SK-N-SH treated with all-trans-retinoic acid at 6 μM for 48 hours (cell line): ENCODE measurements at regions not wholly inside any gene's neighbourhood (a gene's known extent, or its start where the extent isn't known, plus 50 kb on each side); places are given as distances from the start of the nearest gene placed in this dataset.

Experiments used
- ESRRG ChIP-seq: fragments of 250-450 bp; sonication (Bioruptor Pico); IDR thresholded peaks from 2 replicates; pipeline ENCODE4 v1.6.1; 2021; ENCODE audit warnings: mild to moderate bottlenecking
- GLIS3 ChIP-seq: fragments of 250-450 bp; sonication (Bioruptor Pico); IDR thresholded peaks from 2 replicates; pipeline ENCODE4 v1.5.0; 2020; ENCODE audit warnings: mild to moderate bottlenecking, moderate library complexity
- PPARA ChIP-seq: fragments of 250-450 bp; sonication (Bioruptor Pico); IDR thresholded peaks from 2 replicates; pipeline ENCODE4 v1.5.0; 2020; ENCODE audit warnings: mild to moderate bottlenecking, borderline replicate concordance
- ZC3H10 ChIP-seq: fragments of 250-450 bp; sonication (Bioruptor Pico); IDR thresholded peaks from 2 replicates; pipeline ENCODE4 v1.5.1; 2021; ENCODE audit warnings: mild to moderate bottlenecking, moderate library complexity
- ZFP3 ChIP-seq: fragments of 250-450 bp; sonication (Bioruptor Pico); IDR thresholded peaks from 2 replicates; pipeline ENCODE4 v1.5.0; 2020; ENCODE audit warnings: mild to moderate bottlenecking, moderate library complexity
- ZNF565 ChIP-seq: fragments of 450-650 bp; formaldehyde crosslinking; conservative IDR thresholded peaks from 2 replicates; pipeline ENCODE4 v1.5.0; 2020; ENCODE audit warnings: low read depth, mild to moderate bottlenecking, moderate library complexity
- ZNF70 ChIP-seq: fragments of 450-650 bp; formaldehyde crosslinking; IDR thresholded peaks from 2 replicates; pipeline ENCODE4 v1.5.0; 2020; ENCODE audit warnings: mild to moderate bottlenecking, moderate library complexity
- ZNF8 ChIP-seq: fragments of 450-650 bp; formaldehyde crosslinking; IDR thresholded peaks from 2 replicates; pipeline ENCODE4 v1.5.0; 2020; ENCODE audit warnings: mild to moderate bottlenecking, moderate library complexity
- TF ChIP-seq, protein P1 (sequence below): fragments of 250-450 bp; sonication (Bioruptor Pico); IDR thresholded peaks from 2 replicates; pipeline ENCODE4 v1.5.0; 2020; ENCODE audit warnings: mild to moderate bottlenecking, moderate library complexity
- TF ChIP-seq, protein P2 (sequence below): fragments of 250-450 bp; sonication (Bioruptor Pico); IDR thresholded peaks from 2 replicates; pipeline ENCODE4 v1.8.0; 2020; ENCODE audit warnings: mild to moderate bottlenecking, moderate library complexity, borderline replicate concordance
- TF ChIP-seq, protein P3 (sequence below): fragments of 250-450 bp; sonication (Bioruptor Pico); IDR thresholded peaks from 2 replicates; pipeline ENCODE4 v1.5.1; 2021; ENCODE audit warnings: mild to moderate bottlenecking, moderate library complexity

DNA sequence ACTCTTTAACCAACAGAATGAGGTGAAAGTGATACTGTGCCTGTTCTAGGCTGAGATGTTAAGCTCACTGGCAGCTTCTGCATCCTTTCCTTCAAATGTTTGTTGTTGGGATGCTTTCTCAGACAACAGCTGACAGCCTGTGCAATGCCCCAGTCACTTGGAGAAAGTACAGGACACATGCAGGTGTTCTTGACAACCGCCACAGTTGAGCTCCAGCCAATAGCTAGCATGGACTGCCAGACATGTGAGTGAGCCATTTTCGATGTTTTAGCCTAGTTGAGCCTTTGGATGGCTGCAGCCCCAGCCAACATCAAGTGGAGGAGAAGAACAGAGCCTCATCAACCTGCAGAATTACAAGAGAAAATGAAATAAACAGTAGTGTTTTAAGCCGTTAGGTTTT is 94.1 kb upstream of the PPP3CA start:
- no peak for TF ChIP-seq ZNF565
- TF ChIP-seq, protein P1, sequence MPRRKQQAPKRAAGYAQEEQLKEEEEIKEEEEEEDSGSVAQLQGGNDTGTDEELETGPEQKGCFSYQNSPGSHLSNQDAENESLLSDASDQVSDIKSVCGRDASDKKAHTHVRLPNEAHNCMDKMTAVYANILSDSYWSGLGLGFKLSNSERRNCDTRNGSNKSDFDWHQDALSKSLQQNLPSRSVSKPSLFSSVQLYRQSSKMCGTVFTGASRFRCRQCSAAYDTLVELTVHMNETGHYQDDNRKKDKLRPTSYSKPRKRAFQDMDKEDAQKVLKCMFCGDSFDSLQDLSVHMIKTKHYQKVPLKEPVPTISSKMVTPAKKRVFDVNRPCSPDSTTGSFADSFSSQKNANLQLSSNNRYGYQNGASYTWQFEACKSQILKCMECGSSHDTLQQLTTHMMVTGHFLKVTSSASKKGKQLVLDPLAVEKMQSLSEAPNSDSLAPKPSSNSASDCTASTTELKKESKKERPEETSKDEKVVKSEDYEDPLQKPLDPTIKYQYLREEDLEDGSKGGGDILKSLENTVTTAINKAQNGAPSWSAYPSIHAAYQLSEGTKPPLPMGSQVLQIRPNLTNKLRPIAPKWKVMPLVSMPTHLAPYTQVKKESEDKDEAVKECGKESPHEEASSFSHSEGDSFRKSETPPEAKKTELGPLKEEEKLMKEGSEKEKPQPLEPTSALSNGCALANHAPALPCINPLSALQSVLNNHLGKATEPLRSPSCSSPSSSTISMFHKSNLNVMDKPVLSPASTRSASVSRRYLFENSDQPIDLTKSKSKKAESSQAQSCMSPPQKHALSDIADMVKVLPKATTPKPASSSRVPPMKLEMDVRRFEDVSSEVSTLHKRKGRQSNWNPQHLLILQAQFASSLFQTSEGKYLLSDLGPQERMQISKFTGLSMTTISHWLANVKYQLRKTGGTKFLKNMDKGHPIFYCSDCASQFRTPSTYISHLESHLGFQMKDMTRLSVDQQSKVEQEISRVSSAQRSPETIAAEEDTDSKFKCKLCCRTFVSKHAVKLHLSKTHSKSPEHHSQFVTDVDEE (CRISPR knock-in tag): no peak
- TF ChIP-seq, protein P2, sequence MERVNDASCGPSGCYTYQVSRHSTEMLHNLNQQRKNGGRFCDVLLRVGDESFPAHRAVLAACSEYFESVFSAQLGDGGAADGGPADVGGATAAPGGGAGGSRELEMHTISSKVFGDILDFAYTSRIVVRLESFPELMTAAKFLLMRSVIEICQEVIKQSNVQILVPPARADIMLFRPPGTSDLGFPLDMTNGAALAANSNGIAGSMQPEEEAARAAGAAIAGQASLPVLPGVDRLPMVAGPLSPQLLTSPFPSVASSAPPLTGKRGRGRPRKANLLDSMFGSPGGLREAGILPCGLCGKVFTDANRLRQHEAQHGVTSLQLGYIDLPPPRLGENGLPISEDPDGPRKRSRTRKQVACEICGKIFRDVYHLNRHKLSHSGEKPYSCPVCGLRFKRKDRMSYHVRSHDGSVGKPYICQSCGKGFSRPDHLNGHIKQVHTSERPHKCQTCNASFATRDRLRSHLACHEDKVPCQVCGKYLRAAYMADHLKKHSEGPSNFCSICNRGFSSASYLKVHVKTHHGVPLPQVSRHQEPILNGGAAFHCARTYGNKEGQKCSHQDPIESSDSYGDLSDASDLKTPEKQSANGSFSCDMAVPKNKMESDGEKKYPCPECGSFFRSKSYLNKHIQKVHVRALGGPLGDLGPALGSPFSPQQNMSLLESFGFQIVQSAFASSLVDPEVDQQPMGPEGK (CRISPR knock-in tag): no peak
- no peak for TF ChIP-seq PPARA (CRISPR knock-in tag)
- no peak for TF ChIP-seq ZNF8 (CRISPR knock-in tag)
- no peak for TF ChIP-seq ZNF70
- TF ChIP-seq ESRRG (CRISPR knock-in tag): no peak
- TF ChIP-seq ZC3H10 (CRISPR knock-in tag): no peak
- TF ChIP-seq ZFP3: no peak
- TF ChIP-seq, protein P3, sequence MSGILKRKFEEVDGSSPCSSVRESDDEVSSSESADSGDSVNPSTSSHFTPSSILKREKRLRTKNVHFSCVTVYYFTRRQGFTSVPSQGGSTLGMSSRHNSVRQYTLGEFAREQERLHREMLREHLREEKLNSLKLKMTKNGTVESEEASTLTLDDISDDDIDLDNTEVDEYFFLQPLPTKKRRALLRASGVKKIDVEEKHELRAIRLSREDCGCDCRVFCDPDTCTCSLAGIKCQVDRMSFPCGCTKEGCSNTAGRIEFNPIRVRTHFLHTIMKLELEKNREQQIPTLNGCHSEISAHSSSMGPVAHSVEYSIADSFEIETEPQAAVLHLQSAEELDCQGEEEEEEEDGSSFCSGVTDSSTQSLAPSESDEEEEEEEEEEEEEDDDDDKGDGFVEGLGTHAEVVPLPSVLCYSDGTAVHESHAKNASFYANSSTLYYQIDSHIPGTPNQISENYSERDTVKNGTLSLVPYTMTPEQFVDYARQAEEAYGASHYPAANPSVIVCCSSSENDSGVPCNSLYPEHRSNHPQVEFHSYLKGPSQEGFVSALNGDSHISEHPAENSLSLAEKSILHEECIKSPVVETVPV (CRISPR knock-in tag): no peak
- TF ChIP-seq GLIS3 (CRISPR knock-in tag): no peak
